ENCODE measurements at regions not wholly inside any gene's neighbourhood (a gene's known extent, or its start where the extent isn't known, plus 50 kb on each side); places are given as distances from the start of the nearest gene placed in this dataset.
A peak's percentile ranks its signal among the peaks of the same experiment; 100 is the strongest.

DNA sequence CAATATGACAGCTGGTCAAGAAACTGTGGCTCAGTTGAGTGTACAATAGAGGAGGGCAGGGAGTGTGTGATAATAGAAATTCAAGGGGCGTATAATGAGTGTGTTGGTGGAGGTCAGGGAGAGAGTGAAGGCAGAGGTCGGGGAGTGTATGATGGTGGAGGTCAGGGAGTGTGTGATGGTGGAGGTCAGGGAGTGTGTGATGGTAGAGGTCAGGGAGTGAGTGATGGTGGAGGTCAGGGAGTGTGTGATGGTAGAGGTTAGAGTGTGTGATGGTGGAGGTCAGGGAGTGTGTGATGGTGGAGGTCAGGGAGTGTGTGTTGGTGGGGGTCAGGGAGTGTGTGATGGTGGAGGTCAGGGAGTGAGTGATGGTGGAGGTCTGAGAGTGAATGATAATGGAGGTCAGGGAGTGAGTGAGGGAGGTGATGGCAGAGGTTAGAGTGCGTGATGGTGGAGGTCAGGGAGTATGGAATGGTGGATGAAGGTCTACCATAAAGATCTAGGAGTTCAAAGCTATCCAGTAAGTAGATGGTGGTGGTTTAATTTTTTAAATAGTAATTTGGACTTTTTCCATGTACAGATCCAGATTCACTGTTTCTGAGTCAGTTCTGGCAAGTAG lies 57.7 kb upstream of the TNS3 start:
- no peak for TF ChIP-seq CTCF (IDR thresholded peaks at IDR 0.05)
- no peak overlapping the region for H3K4me3 ChIP-seq
- peak overlapping the region; percentile 40 to 80 for H3K27ac ChIP-seq
- DNase-seq (ENCODE audit: low spot score): no peak

- no peak for TF ChIP-seq CTCF (IDR thresholded peaks at IDR 0.05)
- no peak for DNase-seq (ENCODE audit: low spot score)
- H3K4me3 ChIP-seq: no peak overlapping the region
- H3K27ac ChIP-seq: peak overlapping the region; percentile 40 to 80
Observed at GRCh38 chr7:47638679-47639315, 56.9 kb upstream of the TNS3 start.

GRCh38 chr7:47636433-47637175 lies 54.7 kb upstream of the TNS3 start:
- Histone ChIP-seq H3K4me3 (peak overlapping the region; percentile 35), H3K27ac (peak overlapping the region; percentile 86 to 91)
- no peak for TF ChIP-seq CTCF (IDR thresholded peaks at IDR 0.05)
- DNase-seq (ENCODE audit: low spot score): no peak

DNA sequence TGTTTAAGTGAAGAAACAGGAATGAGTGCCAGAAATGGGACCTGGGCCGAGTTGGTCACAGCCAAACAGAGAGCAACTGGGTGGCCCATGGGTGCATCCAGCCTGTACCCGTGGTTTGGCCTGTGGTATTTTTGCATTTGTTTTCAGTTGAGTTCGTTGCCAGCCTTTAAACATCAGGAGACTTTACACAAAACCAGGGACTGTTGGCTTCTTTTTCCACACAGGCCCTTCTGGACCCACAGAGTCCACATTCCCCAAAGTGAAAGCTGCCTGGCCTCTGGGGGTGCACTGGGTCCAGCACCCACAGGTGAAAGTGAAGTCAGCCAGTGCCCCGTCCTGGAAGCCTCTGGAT lies 54.1 kb upstream of the TNS3 start:
- H3K4me3 ChIP-seq: peak overlapping the region; percentile 35
- DNase-seq (ENCODE audit: low spot score): no peak
- no peak for TF ChIP-seq CTCF (IDR thresholded peaks at IDR 0.05)
- peak overlapping the region; percentile 86 to 91 for H3K27ac ChIP-seq

- DNase-seq (ENCODE audit: low spot score): no peak
- H3K27ac ChIP-seq: peak overlapping the region; percentile 86 to 91
- peak overlapping the region; percentile 35 for H3K4me3 ChIP-seq
- no peak for TF ChIP-seq CTCF (IDR thresholded peaks at IDR 0.05)
Observed at GRCh38 chr7:47635091-47636080, 53.5 kb upstream of the TNS3 start.

- Histone ChIP-seq H3K4me3 (no peak overlapping the region), H3K27ac (no peak overlapping the region)
- no peak for DNase-seq (ENCODE audit: low spot score)
- TF ChIP-seq CTCF (IDR thresholded peaks at IDR 0.05): no peak
Observed at GRCh38 chr7:47634273-47634672, 52.4 kb upstream of the TNS3 start.
